ENCODE measurements at regions not wholly inside any gene's neighbourhood (a gene's known extent, or its start where the extent isn't known, plus 50 kb on each side); places are given as distances from the start of the nearest gene placed in this dataset.

DNA sequence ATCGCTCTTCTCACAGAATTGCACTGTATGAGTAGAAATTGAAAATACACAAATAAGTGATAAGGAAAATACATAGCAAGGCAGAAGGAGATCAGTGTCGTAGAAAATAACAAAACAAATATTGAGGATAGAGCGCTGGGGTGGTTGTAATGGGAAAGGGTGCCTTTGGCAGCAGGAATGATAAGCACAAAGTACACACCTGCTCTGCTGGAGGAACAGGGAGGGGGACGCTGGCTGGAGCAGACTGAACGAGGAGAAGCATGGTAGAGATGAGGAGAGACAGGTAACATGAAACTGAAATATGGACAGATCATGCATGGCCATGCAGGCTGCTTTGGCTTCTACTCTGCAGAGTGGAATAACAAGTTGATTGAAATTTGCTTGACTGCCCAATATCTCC is 181.2 kb upstream of the FSHR start:
- TF ChIP-seq, protein P1, sequence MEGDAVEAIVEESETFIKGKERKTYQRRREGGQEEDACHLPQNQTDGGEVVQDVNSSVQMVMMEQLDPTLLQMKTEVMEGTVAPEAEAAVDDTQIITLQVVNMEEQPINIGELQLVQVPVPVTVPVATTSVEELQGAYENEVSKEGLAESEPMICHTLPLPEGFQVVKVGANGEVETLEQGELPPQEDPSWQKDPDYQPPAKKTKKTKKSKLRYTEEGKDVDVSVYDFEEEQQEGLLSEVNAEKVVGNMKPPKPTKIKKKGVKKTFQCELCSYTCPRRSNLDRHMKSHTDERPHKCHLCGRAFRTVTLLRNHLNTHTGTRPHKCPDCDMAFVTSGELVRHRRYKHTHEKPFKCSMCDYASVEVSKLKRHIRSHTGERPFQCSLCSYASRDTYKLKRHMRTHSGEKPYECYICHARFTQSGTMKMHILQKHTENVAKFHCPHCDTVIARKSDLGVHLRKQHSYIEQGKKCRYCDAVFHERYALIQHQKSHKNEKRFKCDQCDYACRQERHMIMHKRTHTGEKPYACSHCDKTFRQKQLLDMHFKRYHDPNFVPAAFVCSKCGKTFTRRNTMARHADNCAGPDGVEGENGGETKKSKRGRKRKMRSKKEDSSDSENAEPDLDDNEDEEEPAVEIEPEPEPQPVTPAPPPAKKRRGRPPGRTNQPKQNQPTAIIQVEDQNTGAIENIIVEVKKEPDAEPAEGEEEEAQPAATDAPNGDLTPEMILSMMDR (IDR thresholded peaks at IDR 0.05): no peak
- TF ChIP-seq POLR2A (IDR thresholded peaks at IDR 0.05) (no peak), POLR2AphosphoS5 (IDR thresholded peaks at IDR 0.05) (no peak)
